SH-SY5Y (cell line): ENCODE measurements at regions not wholly inside any gene's neighbourhood (a gene's known extent, or its start where the extent isn't known, plus 50 kb on each side); places are given as distances from the start of the nearest gene placed in this dataset.

Experiments
- GATA2 ChIP-seq: IDR thresholded peaks from 2 replicates; pipeline ENCODE4 v1.6.1; 2011; ENCODE audit warnings: mild to moderate bottlenecking, low read depth, low read length
- GATA3 ChIP-seq: IDR thresholded peaks from 2 replicates; pipeline ENCODE4 v1.6.1; 2011; ENCODE audit warnings: low read depth, mild to moderate bottlenecking, low read length, moderate library complexity

- no peak for TF ChIP-seq GATA2
- TF ChIP-seq GATA3: no peak
Observed at GRCh38 chr6:140849456-140849855, 1283.3 kb upstream of the GJE1 start.
